HepG2 (cell line): ENCODE measurements at regions not wholly inside any gene's neighbourhood (a gene's known extent, or its start where the extent isn't known, plus 50 kb on each side); places are given as distances from the start of the nearest gene placed in this dataset.

Experiments
- ATAC-seq: fragments of 200-7000 bp; cut with Tn5 transposase; 3 replicates; pipeline ENCODE4 v1.9.1; 2020; ENCODE audit warnings: mild to moderate bottlenecking, moderate library complexity
- BruUV-seq: library from RNA; stranded (reverse); fragments of 400-500 nt; replicated peaks from 2 replicates; lab custom pipeline; 2021; lab: Mats Ljungman, UMichigan
- CTCF ChIA-PET: fragments of 300-600 bp; formaldehyde crosslinking; extraction: SDS; loops from one replicate; lab custom pipeline; 2021; ENCODE audit warnings: low total read pairs, inconsistent platforms, low intra/inter-chr PET ratio; lab: Yijun Ruan, JAX
- POLR2A ChIA-PET: fragments of 350-600 bp; sonication (Branson Sonifier 250); formaldehyde crosslinking; loops from one replicate; lab custom pipeline; 2020; ENCODE audit warnings: antibody characterized with exemption, inconsistent platforms; lab: Yijun Ruan, JAX
- DNase-seq: peaks from one replicate; pipeline ENCODE4 v3.0.0-alpha.2; 2015; ENCODE audit warnings: low spot score
- FAIRE-seq: peaks from 3 replicates; lab custom pipeline; 2011; peaks lifted over from hg19 to GRCh38; lab: Jason Lieb, UNC
- H2AFZ ChIP-seq: one replicate; pipeline ENCODE4 v1.6.1; 2011; ENCODE audit warnings: low read length, inconsistent platforms
- H3K27ac ChIP-seq: fragments of 300-600 bp; 3 replicates; pipeline ENCODE4 v1.8.0; 2011; ENCODE audit warnings: mixed run types, mild to moderate bottlenecking, mixed read lengths, low read length, inconsistent platforms; ENCODE audit not compliant: insufficient read depth; ENCODE audit errors: extremely low read length
- H3K27me3 ChIP-seq, 2 experiments: fragments of 200-600 bp in 1 of 2; 2 replicates in 1 of 2; 3 replicates in 1 of 2; pipeline versions ENCODE4 v1.6.0 to v1.8.0; 2011; ENCODE audit warnings: low read length in 2 of 2, mild to moderate bottlenecking in 2 of 2, moderate library complexity in 2 of 2, inconsistent platforms in 1 of 2; ENCODE audit not compliant: insufficient read depth in 2 of 2, control insufficient read depth in 1 of 2
- H3K36me3 ChIP-seq, 2 experiments: fragments of 200-600 bp in 1 of 2; replicated peaks in 1 of 2; 2 replicates in 1 of 2; 3 replicates in 1 of 2; pipeline versions ENCODE4 v1.5.1 to v1.8.0; 2011; ENCODE audit warnings: low read length in 2 of 2, inconsistent platforms in 1 of 2; ENCODE audit not compliant: insufficient read depth in 2 of 2, control insufficient read depth in 1 of 2
- H3K4me1 ChIP-seq: 2 replicates; pipeline ENCODE4 v1.5.1; 2012; ENCODE audit warnings: low read length, inconsistent platforms; ENCODE audit not compliant: insufficient read depth
- H3K4me2 ChIP-seq: 2 replicates; pipeline ENCODE4 v1.6.0; 2011; ENCODE audit warnings: low read depth, low read length, inconsistent platforms
- H3K4me3 ChIP-seq, 3 experiments: fragments of 200-600 bp in 1 of 3; sonication (generic), shearing (Covaris generic) in 1 of 3; replicated peaks in 1 of 3; 2 replicates each; pipeline ENCODE4 v1.5.1; 2011 to 2016; ENCODE audit warnings: low read length in 3 of 3, inconsistent platforms in 2 of 3, low read depth in 2 of 3, mild to moderate bottlenecking in 2 of 3, control low read depth in 1 of 3, mixed read lengths in 1 of 3; ENCODE audit not compliant: insufficient read depth in 1 of 3
- H3K79me2 ChIP-seq: one replicate; pipeline ENCODE4 v1.6.1; 2011; ENCODE audit warnings: low read length, inconsistent platforms; ENCODE audit not compliant: insufficient read depth
- H3K9ac ChIP-seq: 2 replicates; pipeline ENCODE4 v1.6.0; 2011; ENCODE audit warnings: mild to moderate bottlenecking, low read depth, low read length, inconsistent platforms; ENCODE audit not compliant: insufficient read depth
- H3K9me3 ChIP-seq: 2 replicates; pipeline ENCODE4 v1.5.1; 2012; ENCODE audit warnings: mild to moderate bottlenecking, low read length
- H4K20me1 ChIP-seq: 2 replicates; pipeline ENCODE4 v1.6.0; 2011; ENCODE audit warnings: inconsistent platforms, mild to moderate bottlenecking, low read length, moderate library complexity; ENCODE audit not compliant: insufficient read depth
- CEBPB ChIP-seq: IDR thresholded peaks from 2 replicates; pipeline ENCODE4 v1.6.1; 2011; ENCODE audit warnings: low read depth, low read length, improper control_type of control experiment, borderline replicate concordance
- CHD4 ChIP-seq: fragments of 200-600 bp; sonication (generic); IDR thresholded peaks from 2 replicates; pipeline ENCODE4 v1.7.0; 2017; ENCODE audit warnings: mild to moderate bottlenecking, low read length, borderline replicate concordance
- POLR2AphosphoS2 ChIP-seq: IDR thresholded peaks from 2 replicates; pipeline ENCODE4 v1.6.1; 2011; ENCODE audit warnings: low read depth, low read length, improper control_type of control experiment
- ZNF282 ChIP-seq: fragments of 450-650 bp; IDR thresholded peaks from 2 replicates; pipeline ENCODE4 v1.6.1; 2018; ENCODE audit not compliant: partially characterized antibody
- ZNF598 ChIP-seq: sonication (generic); formaldehyde crosslinking; IDR thresholded peaks from 2 replicates; pipeline ENCODE4 v1.5.1; 2020; ENCODE audit warnings: mild to moderate bottlenecking, missing genetic modification reagents, borderline replicate concordance
- WGBS: methylation state at CpG from one replicate; pipeline ENCODE4 v1.1.6; 2017; ENCODE audit warnings: low lambda C conversion rate; 5-methylcytosine and 5-hydroxymethylcytosine counted together
- in situ Hi-C: cut with HindIII; loops from 2 replicates; pipeline ENCODE4 v1.10.0; 2017; ENCODE audit warnings: low pct_unique_long_range_greater_than_20kb; ENCODE audit not compliant: extremely low pct_ligation_motif_present
- intact Hi-C: fragments of 100-400 bp; cut with micrococcal nuclease; formaldehyde crosslinking; loops from one replicate; pipeline ENCODE4 v1.10.0; 2022; ENCODE audit not compliant: unreplicated experiment

- FAIRE-seq (no peak), DNase-seq (no peak), ATAC-seq (no peak)
- Histone ChIP-seq H3K36me3 (no peaks in the 10 kb centered on the region), H3K27ac (no peak overlapping the region), H2AFZ (no peak overlapping the region), H3K27me3 (no peaks in the 10 kb centered on the region), H3K9ac (no peak overlapping the region), H3K79me2 (no peaks in the 10 kb centered on the region), H4K20me1 (no peaks in the 10 kb centered on the region), H3K4me2 (no peak overlapping the region), H3K9me3 (no peaks in the 10 kb centered on the region)
- in situ Hi-C loops: no loop called here
- TF ChIP-seq POLR2AphosphoS2: no peak
- TF ChIP-seq ZNF282: no peak
- TF ChIP-seq CEBPB: peak; percentile 28; the same call in 1 of the 2 replicates
- TF ChIP-seq, all 625 proteins: peak for 1
- ChIA-PET POLR2A (no interaction called here), CTCF (no interaction called here)
- 3% methylated on average over 3 of the region's 3 CpGs for WGBS
- intact Hi-C loops: no loop called here
- Histone ChIP-seq H3K4me1 (no peaks in the 10 kb centered on the region), H3K4me3 (no peak overlapping the region)
- BruUV-seq: no TSS peak
These were observed 625.3 kb downstream of the PLA2G4A start for GRCh38 chr1:187454010-187454409.

GRCh38 chr1:187456446-187456845 is 627.7 kb downstream of the PLA2G4A start:
- no peak overlapping the region for H3K4me3 ChIP-seq
- in situ Hi-C loops: no loop called here
- no peaks in the 10 kb centered on the region for H4K20me1 ChIP-seq
- no peak overlapping the region for H3K4me2 ChIP-seq
- H3K27me3 ChIP-seq: no peaks in the 10 kb centered on the region
- ChIA-PET POLR2A (no interaction called here), CTCF (no interaction called here)
- H3K79me2 ChIP-seq: no peaks in the 10 kb centered on the region
- no peak for DNase-seq
- H3K9me3 ChIP-seq: no peaks in the 10 kb centered on the region
- H3K4me1 ChIP-seq: no peaks in the 10 kb centered on the region
- no peak overlapping the region for H2AFZ ChIP-seq
- WGBS: 10% methylated on average over 4 of the region's 5 CpGs
- intact Hi-C loops: no loop called here
- H3K27ac ChIP-seq: no peak overlapping the region
- BruUV-seq: no TSS peak
- H3K9ac ChIP-seq: no peak overlapping the region
- TF ChIP-seq CHD4 (no peak), ZNF598 (CRISPR knock-in tag) (no peak)
- no peak for FAIRE-seq
- H3K36me3 ChIP-seq: no peaks in the 10 kb centered on the region
- ATAC-seq: no peak
